ENCODE measurements at regions not wholly inside any gene's neighbourhood (a gene's known extent, or its start where the extent isn't known, plus 50 kb on each side); places are given as distances from the start of the nearest gene placed in this dataset.
"Not testable (repeated sequence)": the region's sequence is repeated elsewhere in the genome, so short reads cannot be mapped to it uniquely, and the experiment has no call there.

DNA sequence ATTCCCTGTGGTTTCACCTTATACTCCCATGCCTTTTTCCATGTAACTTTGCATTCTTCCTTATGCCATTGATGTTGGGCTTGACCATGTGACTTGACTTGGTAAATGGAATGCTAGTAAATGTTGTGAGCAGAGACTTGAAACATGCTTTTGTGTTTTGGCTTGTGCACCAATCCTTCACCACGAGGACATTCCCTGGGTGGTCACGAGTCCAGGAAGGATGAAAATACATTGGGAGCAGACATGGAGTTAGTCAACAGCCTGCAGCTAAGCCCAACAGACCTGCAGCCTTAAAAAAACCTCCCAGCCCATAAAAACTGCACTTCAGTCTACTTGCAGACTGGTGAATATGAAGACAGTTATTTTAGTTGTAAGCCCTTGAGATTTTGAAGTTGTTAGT, 116.5 kb upstream of the SPATS2L start:
- no peak for DNase-seq (ENCODE audit: low spot score)
- ChIA-PET POLR2A (ENCODE audit: low non-redundant PET) (no interaction called here), CTCF (interaction anchor here (0.7 kb wide), 1 partner anchor 13 kb away, joined by 4 read pairs; no protein-coding TSS in a partner anchor)
- no peak overlapping the region for H3K27ac ChIP-seq
- TF ChIP-seq, protein P1, sequence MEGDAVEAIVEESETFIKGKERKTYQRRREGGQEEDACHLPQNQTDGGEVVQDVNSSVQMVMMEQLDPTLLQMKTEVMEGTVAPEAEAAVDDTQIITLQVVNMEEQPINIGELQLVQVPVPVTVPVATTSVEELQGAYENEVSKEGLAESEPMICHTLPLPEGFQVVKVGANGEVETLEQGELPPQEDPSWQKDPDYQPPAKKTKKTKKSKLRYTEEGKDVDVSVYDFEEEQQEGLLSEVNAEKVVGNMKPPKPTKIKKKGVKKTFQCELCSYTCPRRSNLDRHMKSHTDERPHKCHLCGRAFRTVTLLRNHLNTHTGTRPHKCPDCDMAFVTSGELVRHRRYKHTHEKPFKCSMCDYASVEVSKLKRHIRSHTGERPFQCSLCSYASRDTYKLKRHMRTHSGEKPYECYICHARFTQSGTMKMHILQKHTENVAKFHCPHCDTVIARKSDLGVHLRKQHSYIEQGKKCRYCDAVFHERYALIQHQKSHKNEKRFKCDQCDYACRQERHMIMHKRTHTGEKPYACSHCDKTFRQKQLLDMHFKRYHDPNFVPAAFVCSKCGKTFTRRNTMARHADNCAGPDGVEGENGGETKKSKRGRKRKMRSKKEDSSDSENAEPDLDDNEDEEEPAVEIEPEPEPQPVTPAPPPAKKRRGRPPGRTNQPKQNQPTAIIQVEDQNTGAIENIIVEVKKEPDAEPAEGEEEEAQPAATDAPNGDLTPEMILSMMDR (conservative IDR thresholded peaks at IDR 0.05; ENCODE audit: low read depth): no peak

- CTCF ChIA-PET: interaction anchor here (0.7 to 0.9 kb wide), 2 partner anchors 15 to 672 kb away, joined by 3 read pairs; no protein-coding TSS in a partner anchor
- TF ChIP-seq, protein P1 (conservative IDR thresholded peaks at IDR 0.05; ENCODE audit: low read depth): no peak
- no peak for DNase-seq (ENCODE audit: low spot score)
- H3K27ac ChIP-seq: no peak overlapping the region
- POLR2A ChIA-PET (ENCODE audit: low non-redundant PET): no interaction called here
These were observed 113.2 kb upstream of the SPATS2L start for GRCh38 chr2:200193331-200193730.

DNA sequence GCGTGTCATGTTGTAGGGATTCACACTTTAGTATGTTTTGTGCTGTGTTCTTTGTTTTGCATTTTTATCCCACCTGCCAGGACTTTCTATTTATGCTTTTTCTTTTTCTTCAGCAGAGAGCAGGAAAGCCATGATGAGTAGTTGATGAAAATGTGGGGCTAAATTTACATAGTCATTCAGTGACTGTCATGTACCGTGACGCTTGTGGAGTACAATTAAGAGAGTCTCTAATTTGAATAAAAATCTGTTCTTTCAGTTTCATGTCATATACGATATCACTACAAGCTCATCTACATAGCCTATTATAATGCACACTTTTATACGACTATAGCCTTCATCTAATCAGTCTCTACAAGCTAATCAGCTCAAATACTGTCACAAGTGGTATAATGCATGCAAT, 112.7 kb upstream of the SPATS2L start:
- CTCF ChIA-PET: interaction anchor here (0.9 kb wide), 1 partner anchor 16 kb away, joined by 3 read pairs; no protein-coding TSS in a partner anchor
- TF ChIP-seq, protein P1 (conservative IDR thresholded peaks at IDR 0.05; ENCODE audit: low read depth): no peak
- POLR2A ChIA-PET (ENCODE audit: low non-redundant PET): no interaction called here

GRCh38 chr2:200194746-200195145, 111.7 kb upstream of the SPATS2L start:
- TF ChIP-seq, protein P1 (conservative IDR thresholded peaks at IDR 0.05; ENCODE audit: low read depth): no peak
- H3K27ac ChIP-seq: no peak overlapping the region
- ChIA-PET POLR2A (ENCODE audit: low non-redundant PET) (no interaction called here), CTCF (no interaction called here)
- DNase-seq (ENCODE audit: low spot score): no peak

More for the DNA sequence above, 112.7 kb upstream of the SPATS2L start:
- DNase-seq (ENCODE audit: low spot score): no peak
- H3K27ac ChIP-seq: no peak overlapping the region

GRCh38 chr2:200199005-200199404, 107.5 kb upstream of the SPATS2L start:
- DNase-seq (ENCODE audit: low spot score): no peak
- TF ChIP-seq, protein P1 (conservative IDR thresholded peaks at IDR 0.05; ENCODE audit: low read depth): no peak
- H3K27ac ChIP-seq: no peak overlapping the region
- ChIA-PET POLR2A (ENCODE audit: low non-redundant PET) (no interaction called here), CTCF (interaction anchor here (0.6 kb wide), 1 partner anchor 79 kb away, joined by 3 read pairs; no protein-coding TSS in a partner anchor)

- TF ChIP-seq, protein P1 (conservative IDR thresholded peaks at IDR 0.05; ENCODE audit: low read depth): no peak
- DNase-seq (ENCODE audit: low spot score): no peak
- CTCF ChIA-PET: no interaction called here
- no peak overlapping the region for H3K27ac ChIP-seq
- POLR2A ChIA-PET (ENCODE audit: low non-redundant PET): no interaction called here
These were observed 106.8 kb upstream of the SPATS2L start for GRCh38 chr2:200199576-200200263.

- DNase-seq (ENCODE audit: low spot score); H3K27ac ChIP-seq; POLR2A ChIA-PET (ENCODE audit: low non-redundant PET): not testable (repeated sequence)
- CTCF ChIA-PET: interaction anchor here (0.6 kb wide), 1 partner anchor 587 kb away, joined by 3 read pairs; no protein-coding TSS in a partner anchor
These were observed 104.7 kb upstream of the SPATS2L start for GRCh38 chr2:200201839-200202238.
